Tibial nerve (tissue), 4 donors: ENCODE measurements at regions not wholly inside any gene's neighbourhood (a gene's known extent, or its start where the extent isn't known, plus 50 kb on each side); places are given as distances from the start of the nearest gene placed in this dataset.

ENCODE experiments used
- DNase-seq, 2 donors: peaks; one replicate each; pipeline ENCODE4 v3.0.0-alpha.2; 2019; ENCODE audit warnings: low spot score in 2 of 2
- H3K27ac ChIP-seq, 4 donors: fragments of 200-600 bp; sonication (generic) in 3 of 4; one replicate each; pipeline ENCODE4 v1.5.1; 2017 to 2019; ENCODE audit warnings: mild to moderate bottlenecking in 1 of 4
- H3K27me3 ChIP-seq, 2 donors: fragments of 200-600 bp; sonication (generic) in 1 of 2; one replicate each; pipeline versions ENCODE4 v1.5.1 to v1.6.0; 2017 to 2019
- H3K36me3 ChIP-seq, 3 donors: fragments of 200-600 bp; sonication (generic); one replicate each; pipeline ENCODE4 v1.5.1; 2018 to 2019
- H3K4me1 ChIP-seq, 4 donors: fragments of 200-600 bp; sonication (generic) in 3 of 4; one replicate each; pipeline ENCODE4 v1.5.1; 2017 to 2019
- H3K4me3 ChIP-seq, 4 donors: fragments of 200-600 bp; sonication (generic) in 3 of 4; one replicate each; pipeline ENCODE4 v1.5.1; 2017 to 2019; ENCODE audit warnings: mild to moderate bottlenecking in 1 of 4, moderate library complexity in 1 of 4
- H3K9me3 ChIP-seq, 4 donors: fragments of 200-600 bp; sonication (generic) in 3 of 4; one replicate each; pipeline ENCODE4 v1.5.1; 2017 to 2019
- CTCF ChIP-seq, 5 experiments: fragments of 200-600 bp in 3 of 5; fragments of 450-650 bp in 2 of 5; sonication (generic) in 3 of 5; IDR thresholded peaks; one replicate each; pipeline ENCODE4 v1.5.1; 2016 to 2019; ENCODE audit warnings: antibody characterized with exemption in 5 of 5, mild to moderate bottlenecking in 3 of 5, moderate library complexity in 2 of 5
- EP300 ChIP-seq, 2 donors: sonication (generic); formaldehyde crosslinking; IDR thresholded peaks; one replicate each; pipeline ENCODE4 v1.6.1; 2017; ENCODE audit warnings: antibody characterized with exemption in 2 of 2, mild to moderate bottlenecking in 1 of 2
- POLR2A ChIP-seq, 2 donors: fragments of 450-650 bp; IDR thresholded peaks; one replicate each; pipeline ENCODE4 v1.6.1; 2017; ENCODE audit warnings: antibody characterized with exemption in 2 of 2, mild to moderate bottlenecking in 2 of 2, moderate library complexity in 2 of 2
- WGBS, 2 donors: methylation state at CpG; one replicate each; pipeline ENCODE4 v1.1.5; 2018; 5-methylcytosine and 5-hydroxymethylcytosine counted together

DNA sequence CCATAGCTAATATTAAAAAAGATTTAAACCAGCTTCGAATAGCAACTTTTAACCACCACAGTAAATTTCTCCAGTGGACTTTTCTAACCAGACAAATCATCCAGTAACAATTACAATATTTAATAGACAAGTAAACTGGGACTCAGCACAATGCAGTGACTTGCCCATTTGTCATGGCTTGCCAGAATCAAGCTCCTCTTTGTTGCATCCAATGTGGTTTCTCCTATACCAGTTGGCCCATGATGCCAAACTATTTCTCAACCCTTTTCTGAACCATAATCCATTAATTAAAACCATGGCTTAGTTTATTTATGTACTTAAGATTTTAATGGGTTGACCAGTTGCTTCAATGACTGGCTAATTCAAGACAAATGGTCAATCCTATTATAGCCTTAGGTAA is 64.4 kb downstream of the DIO2 start:
- no peak overlapping the region for H3K27ac ChIP-seq
- H3K4me3 ChIP-seq, result no peak overlapping the region
- no peaks in the 10 kb centered on the region for H3K9me3 ChIP-seq
- no peaks in the 10 kb centered on the region for H3K27me3 ChIP-seq
- 87 to 89% methylated on average over 1 of the region's 1 CpG for WGBS, 2 donors
- H3K36me3 ChIP-seq, result no peaks in the 10 kb centered on the region
- H3K4me1 ChIP-seq, result peaks cover 0 to 3% (median 0%) of the 10 kb centered on the region in 4 donors
- DNase-seq, result no peak
- TF ChIP-seq EP300 (IDR thresholded peaks at IDR 0.05) (no peak), CTCF (IDR thresholded peaks at IDR 0.05) (no peak), POLR2A (IDR thresholded peaks at IDR 0.05) (no peak)

- Histone ChIP-seq H3K27ac (no peak overlapping the region), H3K27me3 (no peaks in the 10 kb centered on the region), H3K36me3 (no peaks in the 10 kb centered on the region), H3K4me3 (no peak overlapping the region), H3K4me1 (no peaks in the 10 kb centered on the region), H3K9me3 (no peaks in the 10 kb centered on the region)
- TF ChIP-seq CTCF (IDR thresholded peaks at IDR 0.05) (no peak), POLR2A (IDR thresholded peaks at IDR 0.05) (no peak), EP300 (IDR thresholded peaks at IDR 0.05) (no peak)
- DNase-seq, result no peak
- 87 to 97% methylated on average over 4 of the region's 4 CpGs for WGBS, 2 donors
Observed at GRCh38 chr14:80136358-80136757, 74.9 kb downstream of the DIO2 start.

- no peaks in the 10 kb centered on the region for H3K27me3 ChIP-seq
- H3K27ac ChIP-seq, result no peak overlapping the region
- TF ChIP-seq CTCF (IDR thresholded peaks at IDR 0.05), result no peak
- no peak for TF ChIP-seq POLR2A (IDR thresholded peaks at IDR 0.05)
- TF ChIP-seq EP300 (IDR thresholded peaks at IDR 0.05), result no peak
- WGBS, 2 donors, result 69 to 70% methylated on average over 3 of the region's 3 CpGs
- H3K4me3 ChIP-seq, result no peak overlapping the region
- no peaks in the 10 kb centered on the region for H3K4me1 ChIP-seq
- no peak for DNase-seq
- no peaks in the 10 kb centered on the region for H3K9me3 ChIP-seq
- H3K36me3 ChIP-seq, result no peaks in the 10 kb centered on the region
Observed at GRCh38 chr14:80135305-80136088, 75.8 kb downstream of the DIO2 start.

DNA sequence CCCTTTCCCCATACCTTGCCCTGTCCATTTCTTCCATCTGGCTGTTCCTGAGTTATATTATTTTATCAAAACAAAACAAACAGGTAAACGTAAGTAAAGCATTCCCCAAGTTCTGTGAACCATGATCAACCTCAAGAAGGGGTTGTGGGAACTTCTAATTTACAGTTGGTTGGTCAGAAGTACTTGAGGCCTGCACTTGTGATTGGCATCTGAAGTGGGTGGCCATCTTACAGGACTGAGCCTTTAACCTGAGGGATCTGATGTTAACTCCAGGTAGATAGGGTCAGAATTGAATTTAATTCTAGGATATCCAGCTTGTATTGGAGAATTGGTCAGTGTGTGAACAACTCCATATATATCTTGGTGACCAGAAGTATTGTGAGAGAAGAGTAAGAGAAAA is 77.0 kb downstream of the DIO2 start:
- no peaks in the 10 kb centered on the region for H3K4me1 ChIP-seq
- H3K9me3 ChIP-seq, result no peaks in the 10 kb centered on the region
- no peak for TF ChIP-seq EP300 (IDR thresholded peaks at IDR 0.05)
- no peak for TF ChIP-seq POLR2A (IDR thresholded peaks at IDR 0.05)
- no peak for TF ChIP-seq CTCF (IDR thresholded peaks at IDR 0.05)
- no peaks in the 10 kb centered on the region for H3K36me3 ChIP-seq
- 83 to 90% methylated on average over 1 of the region's 1 CpG for WGBS, 2 donors
- DNase-seq, result no peak
- H3K27me3 ChIP-seq, result no peaks in the 10 kb centered on the region
- no peak overlapping the region for H3K4me3 ChIP-seq
- H3K27ac ChIP-seq, result no peak overlapping the region

- Histone ChIP-seq H3K4me3 (no peak overlapping the region), H3K4me1 (no peaks in the 10 kb centered on the region), H3K36me3 (no peaks in the 10 kb centered on the region), H3K27ac (no peak overlapping the region), H3K9me3 (no peaks in the 10 kb centered on the region), H3K27me3 (no peaks in the 10 kb centered on the region)
- TF ChIP-seq POLR2A (IDR thresholded peaks at IDR 0.05) (no peak), CTCF (IDR thresholded peaks at IDR 0.05) (no peak), EP300 (IDR thresholded peaks at IDR 0.05) (no peak)
- 80 to 85% methylated on average over 3 of the region's 3 CpGs for WGBS, 2 donors
- no peak for DNase-seq
Observed at GRCh38 chr14:80133457-80133856, 77.8 kb downstream of the DIO2 start.
